ENCODE measurements at regions not wholly inside any gene's neighbourhood (a gene's known extent, or its start where the extent isn't known, plus 50 kb on each side); places are given as distances from the start of the nearest gene placed in this dataset.

GRCh38 chr9:79312686-79313421 lies 258.9 kb upstream of the TLE4 start:
- Histone ChIP-seq H3K9me3 (ENCODE audit: control insufficient read depth, low read length) (no peaks in the 10 kb centered on the region), H3K4me3 (ENCODE audit: insufficient read depth, low read depth, low read length, poor library complexity, severe bottlenecking) (no peak overlapping the region), H3K27me3 (replicated peaks; ENCODE audit: control insufficient read depth, insufficient read depth, low read length, poor library complexity, severe bottlenecking) (no peaks in the 10 kb centered on the region), H3K4me1 (ENCODE audit: control insufficient read depth, insufficient read depth, low read length, poor library complexity, severe bottlenecking) (no peaks in the 10 kb centered on the region), H3K36me3 (ENCODE audit: control insufficient read depth, insufficient read depth, low read length) (no peaks in the 10 kb centered on the region), H3K27ac (ENCODE audit: insufficient read depth, low read length, poor library complexity, severe bottlenecking) (no peak overlapping the region)
- no peak for DNase-seq

DNA sequence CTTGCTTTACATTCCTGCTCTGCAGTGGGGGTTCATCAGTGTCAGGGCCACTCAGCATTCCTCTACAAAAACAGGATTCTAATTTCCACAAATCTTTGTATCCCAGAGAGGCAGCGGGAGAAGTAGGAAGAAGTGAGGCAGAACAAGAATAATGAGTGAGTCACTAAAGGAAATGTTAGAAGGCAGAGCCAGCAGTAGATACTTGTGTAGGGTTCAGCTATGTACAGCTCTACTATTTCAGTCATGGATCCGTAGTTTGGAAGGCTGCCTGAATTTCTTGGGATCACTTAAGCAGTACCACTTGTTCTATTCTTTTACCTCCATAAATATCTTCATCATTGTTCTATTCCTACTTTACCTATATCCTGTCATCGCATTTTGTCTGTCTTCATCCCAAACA lies 246.3 kb upstream of the TLE4 start:
- H3K4me1 ChIP-seq (ENCODE audit: control insufficient read depth, insufficient read depth, low read length, poor library complexity, severe bottlenecking) = no peaks in the 10 kb centered on the region
- H3K36me3 ChIP-seq (ENCODE audit: control insufficient read depth, insufficient read depth, low read length) = no peaks in the 10 kb centered on the region
- H3K9me3 ChIP-seq (ENCODE audit: control insufficient read depth, low read length) = no peaks in the 10 kb centered on the region
- H3K4me3 ChIP-seq (ENCODE audit: insufficient read depth, low read depth, low read length, poor library complexity, severe bottlenecking) = no peak overlapping the region
- no peaks in the 10 kb centered on the region for H3K27me3 ChIP-seq (replicated peaks; ENCODE audit: control insufficient read depth, insufficient read depth, low read length, poor library complexity, severe bottlenecking)
- no peak overlapping the region for H3K27ac ChIP-seq (ENCODE audit: insufficient read depth, low read length, poor library complexity, severe bottlenecking)
- DNase-seq = no peak

DNA sequence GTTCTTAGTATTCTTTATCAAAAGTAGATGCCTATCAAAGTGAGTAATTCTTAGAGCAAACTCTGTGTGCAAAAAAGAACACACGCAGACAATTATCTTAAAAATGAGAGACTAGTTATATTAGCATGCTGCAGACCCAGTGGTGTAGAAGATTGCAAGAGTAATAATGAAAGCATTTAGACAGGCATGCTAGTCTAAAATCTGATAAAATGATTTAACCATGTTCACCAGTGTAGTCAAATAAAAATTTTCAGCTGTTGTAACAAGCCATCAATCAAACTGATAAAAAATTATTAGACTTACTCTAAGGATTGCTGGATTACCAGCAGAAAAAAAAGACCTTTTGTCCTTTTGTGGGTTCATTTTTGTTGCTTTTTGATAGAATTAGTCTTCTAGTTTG lies 241.9 kb upstream of the TLE4 start:
- DNase-seq = no peak
- H3K4me1 ChIP-seq (ENCODE audit: control insufficient read depth, insufficient read depth, low read length, poor library complexity, severe bottlenecking) = no peaks in the 10 kb centered on the region
- H3K27me3 ChIP-seq (replicated peaks; ENCODE audit: control insufficient read depth, insufficient read depth, low read length, poor library complexity, severe bottlenecking) = no peaks in the 10 kb centered on the region
- no peak overlapping the region for H3K27ac ChIP-seq (ENCODE audit: insufficient read depth, low read length, poor library complexity, severe bottlenecking)
- H3K4me3 ChIP-seq (ENCODE audit: insufficient read depth, low read depth, low read length, poor library complexity, severe bottlenecking) = no peak overlapping the region
- no peaks in the 10 kb centered on the region for H3K36me3 ChIP-seq (ENCODE audit: control insufficient read depth, insufficient read depth, low read length)
- H3K9me3 ChIP-seq (ENCODE audit: control insufficient read depth, low read length) = no peaks in the 10 kb centered on the region

- H3K27me3 ChIP-seq (replicated peaks; ENCODE audit: control insufficient read depth, insufficient read depth, low read length, poor library complexity, severe bottlenecking) = no peaks in the 10 kb centered on the region
- H3K27ac ChIP-seq (ENCODE audit: insufficient read depth, low read length, poor library complexity, severe bottlenecking) = no peak overlapping the region
- no peaks in the 10 kb centered on the region for H3K4me1 ChIP-seq (ENCODE audit: control insufficient read depth, insufficient read depth, low read length, poor library complexity, severe bottlenecking)
- H3K4me3 ChIP-seq (ENCODE audit: insufficient read depth, low read depth, low read length, poor library complexity, severe bottlenecking) = no peak overlapping the region
- DNase-seq = no peak
- no peaks in the 10 kb centered on the region for H3K36me3 ChIP-seq (ENCODE audit: control insufficient read depth, insufficient read depth, low read length)
- H3K9me3 ChIP-seq (ENCODE audit: control insufficient read depth, low read length) = no peaks in the 10 kb centered on the region
Measured at GRCh38 chr9:79334001-79334400, 237.8 kb upstream of the TLE4 start.

DNA sequence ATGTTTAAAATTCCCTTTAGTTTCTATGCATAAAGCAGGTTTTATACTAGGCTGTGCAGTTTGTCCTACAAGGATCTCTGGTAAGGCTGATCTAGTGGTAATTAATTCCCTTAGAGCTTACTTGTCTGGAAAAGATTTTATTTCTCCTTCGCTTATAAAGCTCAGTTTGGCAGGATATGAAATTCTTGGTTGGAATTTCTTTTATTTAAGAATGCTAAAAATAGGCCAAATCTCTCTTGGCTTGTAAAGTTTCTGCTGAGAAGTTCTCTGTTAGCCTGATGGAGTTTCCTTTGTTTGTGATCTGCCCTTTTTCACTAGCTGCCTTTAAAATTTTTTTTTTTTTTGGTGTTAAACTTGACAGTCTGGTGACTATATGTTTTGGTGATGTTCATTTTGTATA lies 237.1 kb upstream of the TLE4 start:
- Histone ChIP-seq H3K4me1 (ENCODE audit: control insufficient read depth, insufficient read depth, low read length, poor library complexity, severe bottlenecking) (no peaks in the 10 kb centered on the region), H3K27ac (ENCODE audit: insufficient read depth, low read length, poor library complexity, severe bottlenecking) (no peak overlapping the region), H3K4me3 (ENCODE audit: insufficient read depth, low read depth, low read length, poor library complexity, severe bottlenecking) (no peak overlapping the region), H3K36me3 (ENCODE audit: control insufficient read depth, insufficient read depth, low read length) (no peaks in the 10 kb centered on the region), H3K27me3 (replicated peaks; ENCODE audit: control insufficient read depth, insufficient read depth, low read length, poor library complexity, severe bottlenecking) (no peaks in the 10 kb centered on the region), H3K9me3 (ENCODE audit: control insufficient read depth, low read length) (no peaks in the 10 kb centered on the region)
- DNase-seq = no peak

DNA sequence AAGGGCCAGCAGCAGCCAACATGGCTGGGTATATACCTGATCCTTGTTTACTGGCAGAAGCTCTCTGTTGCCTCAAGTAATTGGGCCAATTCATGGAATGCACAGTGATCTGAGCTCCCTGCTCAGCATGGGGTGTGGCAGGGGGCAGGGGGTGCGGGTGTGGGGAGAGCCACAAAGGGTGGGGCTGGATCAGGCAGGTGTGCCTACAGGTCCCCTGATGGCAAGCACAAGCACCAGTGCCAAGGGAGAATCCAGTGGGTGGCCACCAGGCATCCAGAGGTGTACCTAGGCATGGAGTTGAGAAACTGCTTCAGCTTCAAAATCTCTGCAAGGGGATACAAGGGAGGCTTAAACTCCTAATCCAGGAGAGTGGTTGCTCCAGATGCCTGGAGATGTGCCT lies 235.8 kb upstream of the TLE4 start:
- no peaks in the 10 kb centered on the region for H3K4me1 ChIP-seq (ENCODE audit: control insufficient read depth, insufficient read depth, low read length, poor library complexity, severe bottlenecking)
- no peaks in the 10 kb centered on the region for H3K9me3 ChIP-seq (ENCODE audit: control insufficient read depth, low read length)
- H3K4me3 ChIP-seq (ENCODE audit: insufficient read depth, low read depth, low read length, poor library complexity, severe bottlenecking) = no peak overlapping the region
- no peaks in the 10 kb centered on the region for H3K36me3 ChIP-seq (ENCODE audit: control insufficient read depth, insufficient read depth, low read length)
- no peaks in the 10 kb centered on the region for H3K27me3 ChIP-seq (replicated peaks; ENCODE audit: control insufficient read depth, insufficient read depth, low read length, poor library complexity, severe bottlenecking)
- no peak overlapping the region for H3K27ac ChIP-seq (ENCODE audit: insufficient read depth, low read length, poor library complexity, severe bottlenecking)
- no peak for DNase-seq

GRCh38 chr9:79341561-79341960 lies 230.2 kb upstream of the TLE4 start:
- no peak overlapping the region for H3K27ac ChIP-seq (ENCODE audit: insufficient read depth, low read length, poor library complexity, severe bottlenecking)
- DNase-seq = no peak
- H3K36me3 ChIP-seq (ENCODE audit: control insufficient read depth, insufficient read depth, low read length) = no peaks in the 10 kb centered on the region
- no peaks in the 10 kb centered on the region for H3K27me3 ChIP-seq (replicated peaks; ENCODE audit: control insufficient read depth, insufficient read depth, low read length, poor library complexity, severe bottlenecking)
- H3K4me3 ChIP-seq (ENCODE audit: insufficient read depth, low read depth, low read length, poor library complexity, severe bottlenecking) = no peak overlapping the region
- no peaks in the 10 kb centered on the region for H3K9me3 ChIP-seq (ENCODE audit: control insufficient read depth, low read length)
- H3K4me1 ChIP-seq (ENCODE audit: control insufficient read depth, insufficient read depth, low read length, poor library complexity, severe bottlenecking) = no peaks in the 10 kb centered on the region

DNA sequence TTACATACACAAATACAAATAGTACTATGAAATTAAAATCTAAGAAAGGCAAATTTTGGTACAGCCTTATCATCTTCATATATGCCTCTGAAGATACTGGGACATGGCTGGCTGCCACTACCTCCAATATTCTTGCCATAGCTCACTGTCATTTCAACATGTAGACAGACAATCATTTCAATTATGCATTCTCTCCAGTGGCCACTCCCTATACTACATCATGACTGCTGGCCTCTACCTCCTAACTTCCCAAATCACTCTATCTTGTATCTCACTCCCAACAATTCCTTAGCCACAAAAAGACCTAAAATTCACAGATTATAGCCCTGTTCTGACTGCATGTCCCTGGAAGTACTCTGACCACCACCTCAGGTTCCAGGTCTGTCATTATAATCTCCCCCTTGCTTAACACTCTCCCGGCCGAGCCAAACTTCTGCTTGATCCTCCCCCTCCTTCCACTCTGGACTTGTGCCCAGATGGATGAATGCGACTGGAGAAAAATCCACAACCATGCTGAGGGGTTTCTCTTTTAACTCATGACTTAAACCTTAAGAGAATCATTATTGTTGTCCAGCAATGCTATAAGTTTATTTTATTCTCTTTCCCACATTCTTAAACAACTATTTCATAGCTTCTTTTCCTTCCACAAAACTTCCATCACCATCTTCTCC lies 225.3 kb upstream of the TLE4 start:
- no peak for DNase-seq
- Histone ChIP-seq H3K4me1 (ENCODE audit: control insufficient read depth, insufficient read depth, low read length, poor library complexity, severe bottlenecking) (no peaks in the 10 kb centered on the region), H3K9me3 (ENCODE audit: control insufficient read depth, low read length) (no peaks in the 10 kb centered on the region), H3K27me3 (replicated peaks; ENCODE audit: control insufficient read depth, insufficient read depth, low read length, poor library complexity, severe bottlenecking) (no peaks in the 10 kb centered on the region), H3K4me3 (ENCODE audit: insufficient read depth, low read depth, low read length, poor library complexity, severe bottlenecking) (no peak overlapping the region), H3K27ac (ENCODE audit: insufficient read depth, low read length, poor library complexity, severe bottlenecking) (no peak overlapping the region), H3K36me3 (ENCODE audit: control insufficient read depth, insufficient read depth, low read length) (no peaks in the 10 kb centered on the region)

DNA sequence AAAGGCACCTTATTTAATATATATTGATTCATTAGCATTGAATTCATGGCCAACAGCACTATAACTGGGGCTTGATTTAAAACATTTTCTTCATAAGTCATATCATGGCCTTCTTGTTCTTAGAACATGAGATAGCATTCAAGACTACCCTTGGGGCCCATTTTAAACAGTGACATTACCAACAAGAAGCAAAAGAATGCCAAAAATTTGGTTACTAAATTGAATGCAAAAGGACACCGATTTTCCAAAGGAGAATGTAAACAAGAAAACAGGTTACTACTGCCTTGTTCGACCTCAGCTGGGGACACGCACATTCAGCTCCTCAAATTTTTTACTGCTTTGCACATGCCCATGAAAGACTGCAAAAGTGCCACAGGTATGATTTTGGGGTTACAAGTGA lies 219.4 kb upstream of the TLE4 start:
- Histone ChIP-seq H3K27ac (ENCODE audit: insufficient read depth, low read length, poor library complexity, severe bottlenecking) (no peak overlapping the region), H3K4me1 (ENCODE audit: control insufficient read depth, insufficient read depth, low read length, poor library complexity, severe bottlenecking) (no peaks in the 10 kb centered on the region), H3K4me3 (ENCODE audit: insufficient read depth, low read depth, low read length, poor library complexity, severe bottlenecking) (no peak overlapping the region), H3K9me3 (ENCODE audit: control insufficient read depth, low read length) (no peaks in the 10 kb centered on the region), H3K27me3 (replicated peaks; ENCODE audit: control insufficient read depth, insufficient read depth, low read length, poor library complexity, severe bottlenecking) (no peaks in the 10 kb centered on the region), H3K36me3 (ENCODE audit: control insufficient read depth, insufficient read depth, low read length) (no peaks in the 10 kb centered on the region)
- no peak for DNase-seq

GRCh38 chr9:79353856-79354520 lies 217.8 kb upstream of the TLE4 start:
- Histone ChIP-seq H3K4me1 (ENCODE audit: control insufficient read depth, insufficient read depth, low read length, poor library complexity, severe bottlenecking) (no peaks in the 10 kb centered on the region), H3K9me3 (ENCODE audit: control insufficient read depth, low read length) (no peaks in the 10 kb centered on the region), H3K27me3 (replicated peaks; ENCODE audit: control insufficient read depth, insufficient read depth, low read length, poor library complexity, severe bottlenecking) (no peaks in the 10 kb centered on the region), H3K4me3 (ENCODE audit: insufficient read depth, low read depth, low read length, poor library complexity, severe bottlenecking) (no peak overlapping the region), H3K36me3 (ENCODE audit: control insufficient read depth, insufficient read depth, low read length) (no peaks in the 10 kb centered on the region), H3K27ac (ENCODE audit: insufficient read depth, low read length, poor library complexity, severe bottlenecking) (no peak overlapping the region)
- DNase-seq = no peak
